K562 (cell line): ENCODE measurements at regions not wholly inside any gene's neighbourhood (a gene's known extent, or its start where the extent isn't known, plus 50 kb on each side); places are given as distances from the start of the nearest gene placed in this dataset.

Source experiments
- ATF7 ChIP-seq: fragments of 450-650 bp; IDR thresholded peaks from 2 replicates; pipeline ENCODE4 v1.7.1; 2014; ENCODE audit warnings: mild to moderate bottlenecking, moderate library complexity
- ETV6 ChIP-seq, 3 experiments: fragments of 150-350 bp in 1 of 3; sonication (generic) in 1 of 3; formaldehyde crosslinking in 1 of 3; IDR thresholded peaks; 2 replicates each; pipeline versions ENCODE4 v1.6.1 to v1.8.0; 2014 to 2022; ENCODE audit warnings: borderline replicate concordance in 2 of 3, low read depth in 2 of 3, antibody characterized with exemption in 1 of 3, low read length in 1 of 3, mild to moderate bottlenecking in 1 of 3, missing genetic modification reagents in 1 of 3
- JUND ChIP-seq, 2 experiments: IDR thresholded peaks; 2 replicates in 1 of 2; 3 replicates in 1 of 2; pipeline ENCODE4 v1.6.1; 2011; ENCODE audit warnings: borderline replicate concordance in 2 of 2, low read depth in 2 of 2, low read length in 2 of 2, improper control_type of control experiment in 1 of 2, missing biosample characterization in 1 of 2, missing genetic modification characterization in 1 of 2, missing genetic modification reagents in 1 of 2
- POLR2A ChIP-seq: fragments of 450-650 bp; conservative IDR thresholded peaks from 2 replicates; pipeline ENCODE4 v1.6.1; 2016
- SAFB2 ChIP-seq: fragments of 200-400 bp; formaldehyde crosslinking; IDR thresholded peaks from 2 replicates; pipeline ENCODE4 v1.6.1; 2018; ENCODE audit warnings: borderline replicate concordance, low read length, low read depth, moderate library complexity; ENCODE audit not compliant: severe bottlenecking
- SREBF2 ChIP-seq: sonication (generic); formaldehyde crosslinking; IDR thresholded peaks from 2 replicates; pipeline ENCODE4 v1.4.0; 2020; ENCODE audit warnings: mild to moderate bottlenecking, missing genetic modification reagents
- ZNF431 ChIP-seq: sonication (generic); formaldehyde crosslinking; IDR thresholded peaks from 2 replicates; pipeline ENCODE4 v1.8.0; 2022; ENCODE audit warnings: mild to moderate bottlenecking, missing genetic modification reagents
- TF ChIP-seq, protein P1 (sequence below): sonication (generic); formaldehyde crosslinking; IDR thresholded peaks from 2 replicates; pipeline ENCODE4 v1.8.1; 2022; ENCODE audit warnings: missing genetic modification reagents
- TF ChIP-seq, protein P2 (sequence below), 2 experiments: IDR thresholded peaks in 1 of 2; conservative IDR thresholded peaks in 1 of 2; 2 replicates each; pipeline ENCODE4 v1.6.1; 2016; ENCODE audit warnings: low read depth in 2 of 2, mild to moderate bottlenecking in 1 of 2, missing compliant biosample characterization in 1 of 2, missing genetic modification characterization in 1 of 2, moderate library complexity in 1 of 2
- TF ChIP-seq, protein P3 (sequence below): fragments of 450-650 bp; IDR thresholded peaks from 2 replicates; pipeline ENCODE4 v1.6.1; 2016; ENCODE audit warnings: borderline replicate concordance

DNA sequence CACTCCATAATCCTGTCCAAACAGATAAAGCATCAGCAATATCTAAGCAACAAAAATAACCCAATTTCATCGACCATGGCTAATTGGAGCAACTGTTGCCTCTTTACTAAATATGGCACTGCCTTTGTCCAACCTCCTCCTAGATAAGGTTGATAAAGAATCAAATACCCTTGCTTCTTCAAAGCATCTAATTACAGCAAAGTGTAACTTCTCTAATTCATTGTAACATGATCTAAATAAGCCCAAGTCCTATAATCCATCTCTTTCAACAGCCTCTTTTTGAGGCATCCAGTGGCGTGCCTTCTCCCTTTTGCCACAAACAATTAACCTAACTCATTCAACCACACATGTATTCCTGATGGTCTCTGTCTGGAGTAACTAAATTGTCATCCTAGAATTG is 81.7 kb upstream of the KLHL1 start:
- TF ChIP-seq ETV6 (IDR thresholded peaks at IDR 0.05; ENCODE audit: borderline replicate concordance in 1 of 2, low read depth in 2 of 2, low read length in 1 of 2) (no peak), ETV6 (CRISPR knock-in tag; IDR thresholded peaks at IDR 0.05; ENCODE audit: borderline replicate concordance) (no peak), POLR2A (no peak), JUND (IDR thresholded peaks at IDR 0.05; ENCODE audit: borderline replicate concordance, low read depth, low read length) (no peak), JUND (tag; IDR thresholded peaks at IDR 0.05; ENCODE audit: borderline replicate concordance, low read depth, low read length) (no peak), ZNF431 (CRISPR knock-in tag) (no peak), ATF7 (no peak), SAFB2 (no peak), SREBF2 (CRISPR knock-in tag) (no peak)
- TF ChIP-seq, protein P1, sequence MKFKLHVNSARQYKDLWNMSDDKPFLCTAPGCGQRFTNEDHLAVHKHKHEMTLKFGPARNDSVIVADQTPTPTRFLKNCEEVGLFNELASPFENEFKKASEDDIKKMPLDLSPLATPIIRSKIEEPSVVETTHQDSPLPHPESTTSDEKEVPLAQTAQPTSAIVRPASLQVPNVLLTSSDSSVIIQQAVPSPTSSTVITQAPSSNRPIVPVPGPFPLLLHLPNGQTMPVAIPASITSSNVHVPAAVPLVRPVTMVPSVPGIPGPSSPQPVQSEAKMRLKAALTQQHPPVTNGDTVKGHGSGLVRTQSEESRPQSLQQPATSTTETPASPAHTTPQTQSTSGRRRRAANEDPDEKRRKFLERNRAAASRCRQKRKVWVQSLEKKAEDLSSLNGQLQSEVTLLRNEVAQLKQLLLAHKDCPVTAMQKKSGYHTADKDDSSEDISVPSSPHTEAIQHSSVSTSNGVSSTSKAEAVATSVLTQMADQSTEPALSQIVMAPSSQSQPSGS (CRISPR knock-in tag): no peak
- TF ChIP-seq, protein P2, sequence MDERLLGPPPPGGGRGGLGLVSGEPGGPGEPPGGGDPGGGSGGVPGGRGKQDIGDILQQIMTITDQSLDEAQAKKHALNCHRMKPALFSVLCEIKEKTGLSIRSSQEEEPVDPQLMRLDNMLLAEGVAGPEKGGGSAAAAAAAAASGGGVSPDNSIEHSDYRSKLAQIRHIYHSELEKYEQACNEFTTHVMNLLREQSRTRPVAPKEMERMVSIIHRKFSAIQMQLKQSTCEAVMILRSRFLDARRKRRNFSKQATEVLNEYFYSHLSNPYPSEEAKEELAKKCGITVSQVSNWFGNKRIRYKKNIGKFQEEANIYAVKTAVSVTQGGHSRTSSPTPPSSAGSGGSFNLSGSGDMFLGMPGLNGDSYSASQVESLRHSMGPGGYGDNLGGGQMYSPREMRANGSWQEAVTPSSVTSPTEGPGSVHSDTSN (CRISPR knock-in tag; IDR thresholded peaks at IDR 0.05; ENCODE audit: low read depth): no peak
- TF ChIP-seq, protein P2 (tag; conservative IDR thresholded peaks at IDR 0.05; ENCODE audit: low read depth): no peak
- TF ChIP-seq, protein P3, sequence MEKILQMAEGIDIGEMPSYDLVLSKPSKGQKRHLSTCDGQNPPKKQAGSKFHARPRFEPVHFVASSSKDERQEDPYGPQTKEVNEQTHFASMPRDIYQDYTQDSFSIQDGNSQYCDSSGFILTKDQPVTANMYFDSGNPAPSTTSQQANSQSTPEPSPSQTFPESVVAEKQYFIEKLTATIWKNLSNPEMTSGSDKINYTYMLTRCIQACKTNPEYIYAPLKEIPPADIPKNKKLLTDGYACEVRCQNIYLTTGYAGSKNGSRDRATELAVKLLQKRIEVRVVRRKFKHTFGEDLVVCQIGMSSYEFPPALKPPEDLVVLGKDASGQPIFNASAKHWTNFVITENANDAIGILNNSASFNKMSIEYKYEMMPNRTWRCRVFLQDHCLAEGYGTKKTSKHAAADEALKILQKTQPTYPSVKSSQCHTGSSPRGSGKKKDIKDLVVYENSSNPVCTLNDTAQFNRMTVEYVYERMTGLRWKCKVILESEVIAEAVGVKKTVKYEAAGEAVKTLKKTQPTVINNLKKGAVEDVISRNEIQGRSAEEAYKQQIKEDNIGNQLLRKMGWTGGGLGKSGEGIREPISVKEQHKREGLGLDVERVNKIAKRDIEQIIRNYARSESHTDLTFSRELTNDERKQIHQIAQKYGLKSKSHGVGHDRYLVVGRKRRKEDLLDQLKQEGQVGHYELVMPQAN: no peak
